Germinal center (tissue), 1 donor: ENCODE measurements at regions not wholly inside any gene's neighbourhood (a gene's known extent, or its start where the extent isn't known, plus 50 kb on each side); places are given as distances from the start of the nearest gene placed in this dataset.
"Not testable (repeated sequence)": the region's sequence is repeated elsewhere in the genome, so short reads cannot be mapped to it uniquely, and the experiment has no call there.

ENCODE experiments used
- DNase-seq: peaks from one replicate; pipeline ENCODE4 v3.0.0; 2012; ENCODE audit warnings: mixed read lengths, low spot score

DNA sequence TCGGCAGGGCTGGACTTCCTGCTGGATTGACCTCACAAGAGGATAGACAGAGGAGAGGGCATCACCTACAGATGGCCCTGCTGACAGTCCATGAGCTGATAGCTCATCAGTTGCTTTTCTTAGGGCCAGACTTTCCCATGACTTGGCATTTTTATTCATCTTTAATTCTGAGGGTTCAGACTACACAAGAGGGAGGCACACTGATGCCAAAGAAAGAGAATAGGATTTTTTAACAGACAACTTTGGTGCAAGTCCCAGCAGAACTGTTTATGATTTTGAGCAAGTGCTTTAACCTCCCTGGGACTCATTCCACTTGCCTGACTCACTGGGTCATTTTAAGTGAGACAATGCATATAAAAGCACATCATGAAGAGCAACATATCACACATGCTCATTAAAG lies 299.2 kb downstream of the INSIG2 start:
- DNase-seq, result no peak

DNA sequence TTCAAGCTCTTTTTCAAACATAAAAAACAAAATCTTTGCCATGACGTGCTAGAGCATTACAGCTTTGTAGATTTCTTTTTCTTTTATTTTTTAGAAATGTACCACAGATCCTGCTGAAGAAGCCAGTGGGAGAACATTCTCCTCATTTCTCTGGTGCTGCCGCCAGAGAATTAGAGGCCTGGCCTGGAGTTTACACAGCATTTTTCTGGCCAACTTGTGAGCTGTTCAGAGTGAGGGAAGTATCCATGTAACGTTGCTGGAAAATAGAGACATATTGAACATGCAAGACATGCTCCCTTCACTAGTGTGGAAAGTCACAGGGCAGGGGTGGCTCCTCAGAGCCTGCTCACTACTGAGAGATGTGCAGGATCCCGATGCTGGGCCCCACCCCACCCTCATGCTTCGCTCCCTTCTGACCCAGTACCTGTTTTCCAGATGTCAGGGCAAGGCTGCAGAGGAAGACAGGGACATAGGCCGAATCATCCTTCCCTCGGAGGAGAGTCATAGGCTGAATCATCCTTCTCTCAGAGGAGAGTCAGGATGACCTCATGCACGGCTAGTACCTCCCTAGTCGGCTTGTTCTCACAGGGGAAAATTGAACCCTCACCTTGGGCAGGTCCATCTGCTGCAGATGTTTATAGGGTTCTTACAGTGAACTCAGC lies 298.5 kb downstream of the INSIG2 start:
- no peak for DNase-seq

DNA sequence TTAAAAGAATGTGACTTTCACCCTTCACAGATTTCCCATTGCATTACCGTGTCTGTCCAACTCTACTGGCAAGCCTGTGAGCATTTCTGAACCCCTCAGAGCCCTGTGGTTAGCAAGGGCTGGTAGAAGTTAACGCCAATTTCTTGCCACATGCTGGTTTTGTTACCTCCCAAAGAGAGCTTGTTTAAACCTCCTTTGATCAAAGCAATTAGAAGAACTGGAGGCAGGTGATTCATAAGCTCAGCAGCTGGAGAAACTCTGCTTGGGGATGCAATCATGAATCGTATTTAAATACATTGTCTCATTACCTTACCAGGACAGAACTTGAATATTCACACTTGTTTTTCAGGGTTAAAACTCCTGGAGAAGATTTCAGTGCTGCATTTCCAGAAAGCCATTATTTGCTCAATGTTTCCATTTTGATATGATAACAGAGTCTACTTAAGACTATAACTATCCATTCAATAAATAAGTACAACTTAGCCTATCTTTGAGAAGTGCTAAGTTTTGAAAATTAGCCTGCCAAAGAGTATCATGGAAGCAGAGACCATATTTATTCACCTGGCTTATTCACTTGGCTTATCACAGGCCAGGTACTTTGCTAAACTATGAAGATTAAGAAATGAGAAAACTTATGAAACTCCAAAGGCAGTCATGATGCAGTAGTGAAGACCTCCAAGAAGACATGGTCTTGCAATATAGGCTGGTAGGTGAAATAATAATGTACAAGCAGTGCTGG lies 292.8 kb downstream of the INSIG2 start:
- DNase-seq, result no peak

DNA sequence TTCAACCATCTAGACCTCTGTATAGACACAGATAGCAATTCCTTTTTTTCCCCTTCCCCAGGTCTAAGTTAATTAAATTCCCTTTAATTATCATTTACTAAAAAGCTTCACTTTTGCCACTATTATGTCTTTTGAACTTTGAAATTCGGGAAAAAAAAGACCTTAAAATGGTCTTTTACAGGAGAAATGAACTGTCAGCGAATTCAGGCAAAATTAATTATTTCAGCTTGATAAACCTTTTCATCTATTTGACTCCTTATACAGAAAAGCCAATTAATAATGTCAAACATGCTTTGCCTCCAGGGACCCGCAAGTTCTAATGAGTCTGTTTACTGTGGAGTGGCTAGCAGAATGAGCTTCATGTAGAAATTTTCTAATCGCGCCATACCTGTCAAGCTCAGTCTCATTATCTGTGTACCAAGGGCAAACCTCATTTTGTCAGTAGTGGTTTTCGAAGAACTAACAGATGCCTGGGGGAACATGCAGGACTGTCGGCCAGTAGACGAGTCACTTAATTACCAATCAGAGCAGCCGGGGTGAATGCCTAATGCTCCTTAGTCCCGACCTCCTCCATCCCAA lies 287.7 kb downstream of the INSIG2 start:
- no peak for DNase-seq

DNA sequence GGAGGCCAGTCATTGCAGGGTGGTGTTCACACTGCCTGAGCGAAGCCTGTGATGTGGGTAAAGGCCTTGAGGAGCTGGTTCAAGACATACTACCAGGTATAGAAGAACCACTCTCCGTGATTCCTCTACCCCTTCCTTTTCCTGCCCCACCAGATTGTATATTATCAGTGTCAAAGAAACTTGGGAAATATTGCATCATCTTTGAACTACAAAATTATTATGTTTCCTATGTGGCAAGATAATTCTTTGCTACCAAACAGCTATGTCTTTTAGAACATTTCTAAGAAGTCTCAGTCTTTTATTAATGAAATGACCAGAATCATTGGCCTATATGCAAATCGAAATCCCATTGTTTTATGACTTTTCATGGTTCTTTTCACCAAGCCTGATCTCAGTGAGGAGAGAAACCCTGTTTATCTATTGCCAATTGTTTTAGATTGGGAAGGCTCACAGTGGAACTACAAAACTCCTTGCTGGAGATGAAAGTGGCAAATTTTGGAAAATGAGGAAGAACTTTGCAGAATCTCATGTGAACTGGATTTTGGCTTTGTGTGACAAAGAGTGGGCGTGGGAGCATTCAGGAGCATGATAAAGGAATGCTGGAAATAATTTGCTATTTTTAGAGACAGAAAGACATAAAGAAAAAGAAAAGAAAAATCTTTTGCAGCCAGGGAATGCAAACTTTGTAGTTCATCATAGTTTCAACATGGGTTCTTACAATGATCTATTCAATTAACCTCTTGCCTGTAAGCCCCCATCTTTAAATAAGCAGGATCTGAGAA lies 286.9 kb downstream of the INSIG2 start:
- DNase-seq, result no peak

DNA sequence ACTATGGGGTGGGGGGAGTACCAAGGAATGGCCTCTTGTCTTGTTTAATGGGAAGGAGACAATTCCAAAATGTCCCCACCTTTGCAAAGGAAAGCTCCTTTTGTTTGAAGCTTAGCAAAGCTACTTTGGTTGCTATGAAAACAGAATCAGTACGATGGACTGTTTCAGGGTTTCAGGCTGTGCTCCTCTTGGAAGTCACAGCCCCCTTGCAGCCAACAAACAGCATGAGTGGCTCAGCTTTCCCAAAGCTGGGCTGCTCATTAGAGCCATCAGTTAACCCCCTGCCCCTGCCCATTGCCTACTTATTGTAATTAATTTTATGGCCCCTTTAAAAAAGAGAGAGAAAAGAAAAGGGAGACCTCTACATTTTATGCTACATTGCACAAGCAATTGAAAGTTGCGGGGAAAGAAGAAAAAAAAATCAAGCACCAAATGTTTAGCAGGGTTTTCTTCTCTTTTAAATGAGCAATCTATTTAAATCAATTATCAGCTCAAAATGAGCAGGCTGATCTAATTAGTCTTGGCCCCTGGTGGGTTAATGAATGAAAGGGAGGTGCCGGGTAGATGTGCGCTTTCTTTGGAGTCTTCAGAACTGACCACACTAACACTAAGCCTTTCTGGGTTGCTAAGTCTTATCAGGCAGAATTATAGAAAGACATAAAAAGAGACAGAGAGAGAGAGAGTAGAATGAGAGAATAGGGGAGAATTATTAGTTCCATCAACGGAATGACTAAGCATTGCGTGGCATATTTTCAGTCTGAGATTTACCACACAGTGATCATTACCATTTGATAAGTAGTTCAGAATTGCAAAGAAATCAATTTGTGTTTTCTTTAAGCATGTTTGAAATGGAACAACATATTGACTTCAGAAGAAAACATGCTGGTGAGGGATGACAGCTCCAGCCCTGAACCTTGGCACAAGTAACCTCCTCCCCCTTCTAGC lies 284.9 kb downstream of the INSIG2 start:
- no peak for DNase-seq

DNA sequence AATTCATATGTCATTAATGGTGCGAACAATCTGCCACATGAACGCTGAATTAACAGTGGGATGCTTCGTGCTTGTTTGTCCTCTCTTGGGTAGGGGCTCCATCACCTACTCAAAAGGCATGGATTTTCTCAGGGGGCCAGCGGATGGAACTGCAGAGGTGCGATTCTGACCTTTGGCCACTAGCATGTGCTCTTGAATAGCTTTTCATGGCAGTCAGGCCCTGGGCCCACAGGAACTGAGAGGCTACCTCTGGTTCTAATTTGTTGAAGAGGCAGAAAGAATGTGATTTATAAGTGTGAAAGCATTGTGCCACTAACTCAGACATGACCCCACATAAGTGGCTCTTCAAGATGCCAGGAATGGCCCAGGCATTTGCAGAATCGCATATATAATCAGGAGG lies 283.2 kb downstream of the INSIG2 start:
- no peak for DNase-seq

DNA sequence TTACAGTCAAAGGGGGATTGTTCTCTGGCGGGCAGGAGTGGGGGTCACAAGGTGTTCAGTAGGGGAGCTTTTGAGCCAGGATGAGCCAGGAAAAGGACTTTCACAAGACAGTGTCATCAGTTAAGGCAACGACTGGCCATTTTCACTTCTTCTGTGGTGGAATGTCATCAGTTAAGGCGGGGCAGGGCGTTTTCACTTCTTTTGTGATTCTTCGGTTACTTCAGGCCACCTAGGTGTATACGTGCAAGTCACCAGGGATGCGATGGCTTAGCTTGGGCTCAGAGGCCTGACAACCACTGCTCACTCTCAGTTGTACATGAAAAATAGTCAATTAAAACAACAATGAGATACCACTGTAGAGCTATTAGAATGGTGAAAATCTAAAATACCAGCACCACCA lies 281.2 kb downstream of the INSIG2 start:
- not testable (repeated sequence) for DNase-seq

DNA sequence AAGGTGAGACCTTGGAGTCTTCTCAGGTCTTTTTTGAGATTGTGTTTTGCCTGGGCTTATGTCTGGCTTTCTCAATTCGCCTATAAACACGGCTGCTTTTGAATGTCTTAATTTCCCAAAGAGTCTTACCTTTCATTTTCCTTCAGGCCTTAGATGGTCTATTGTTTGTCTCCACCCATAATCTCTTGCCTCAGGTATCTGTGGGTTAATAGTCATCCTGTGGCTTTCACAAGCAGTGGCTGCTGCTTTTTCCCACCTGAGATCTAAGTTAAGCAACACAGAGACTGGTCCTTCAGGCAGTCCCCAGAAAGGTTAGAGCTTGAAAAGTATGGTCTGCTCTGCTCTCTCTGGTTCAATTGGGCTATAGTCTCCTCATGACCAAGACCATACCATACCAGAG lies 275.3 kb downstream of the INSIG2 start:
- DNase-seq, result no peak

DNA sequence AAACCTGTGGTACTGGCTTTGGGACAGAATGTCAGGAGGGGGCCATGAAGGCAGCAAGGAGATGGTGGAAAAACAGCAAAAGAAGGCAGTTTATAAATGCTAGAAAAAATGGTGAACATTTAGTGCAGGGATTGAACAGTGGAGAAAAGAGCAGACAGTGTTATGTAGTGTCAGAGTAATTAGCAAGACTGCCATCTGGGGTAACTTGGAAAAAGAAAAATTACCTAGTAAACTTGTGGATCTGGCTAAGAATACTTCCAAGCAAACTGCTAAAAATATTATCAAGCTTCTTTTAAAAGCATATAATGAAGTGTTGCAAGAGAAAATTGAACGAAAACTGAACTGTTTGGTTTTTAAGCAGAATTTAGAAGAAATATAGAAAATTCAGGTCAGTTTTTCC lies 267.8 kb downstream of the INSIG2 start:
- DNase-seq, result no peak

DNA sequence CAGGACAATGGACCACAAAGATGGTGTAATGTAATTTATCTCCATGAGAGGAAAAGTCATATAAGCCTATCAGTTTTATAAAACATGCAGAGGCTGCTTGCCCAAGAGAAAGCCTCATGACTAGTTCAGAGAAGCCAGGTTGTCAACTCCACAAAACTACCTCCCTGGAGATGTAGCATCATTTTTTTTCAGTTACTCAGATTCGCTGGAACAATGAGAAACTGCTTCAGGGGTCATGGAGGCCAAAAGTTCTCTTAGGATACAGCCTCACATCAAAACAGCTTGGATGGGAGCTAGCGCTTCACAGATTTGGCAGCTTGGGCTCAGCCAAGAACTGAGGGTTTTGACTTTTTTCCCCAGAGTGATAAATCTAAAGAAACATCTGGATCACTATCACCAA lies 263.5 kb downstream of the INSIG2 start:
- DNase-seq, result no peak

DNA sequence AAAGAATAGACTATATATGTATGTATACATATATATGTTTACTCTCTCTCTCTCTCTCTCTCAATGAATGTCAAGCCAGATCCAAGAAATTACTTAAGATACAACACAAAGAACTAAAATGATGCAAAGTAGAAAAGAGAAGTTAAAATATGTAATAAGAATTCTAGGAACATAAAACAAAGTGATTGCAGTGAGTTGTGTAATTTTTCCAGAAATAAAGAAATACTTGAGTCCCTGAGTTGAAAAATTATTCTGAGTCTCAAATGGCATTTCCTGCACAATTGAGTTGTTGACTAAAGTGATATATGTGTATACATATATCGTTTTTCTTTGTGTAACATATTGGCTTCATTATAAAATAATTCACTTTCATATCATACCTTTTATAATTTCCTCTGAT lies 262.4 kb downstream of the INSIG2 start:
- no peak for DNase-seq

DNA sequence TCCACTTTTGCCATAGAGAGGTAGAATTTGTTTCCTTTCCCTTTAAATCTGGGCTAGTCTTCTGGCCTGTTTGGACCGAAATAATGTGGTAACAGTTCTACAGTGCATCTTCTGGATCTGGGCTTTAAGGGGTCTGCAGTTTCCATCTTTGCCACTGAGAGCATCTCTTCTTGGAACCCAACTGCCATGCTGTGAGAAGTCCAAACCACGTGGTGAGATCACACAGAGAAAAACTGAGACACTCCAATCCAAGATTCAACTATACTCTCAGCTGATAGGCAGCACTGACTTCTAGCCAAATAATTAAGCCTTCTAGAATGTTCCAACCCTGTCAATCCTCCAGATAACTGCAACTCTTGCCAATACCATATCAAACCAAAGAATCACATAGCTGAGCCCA lies 261.1 kb downstream of the INSIG2 start:
- DNase-seq, result no peak

DNA sequence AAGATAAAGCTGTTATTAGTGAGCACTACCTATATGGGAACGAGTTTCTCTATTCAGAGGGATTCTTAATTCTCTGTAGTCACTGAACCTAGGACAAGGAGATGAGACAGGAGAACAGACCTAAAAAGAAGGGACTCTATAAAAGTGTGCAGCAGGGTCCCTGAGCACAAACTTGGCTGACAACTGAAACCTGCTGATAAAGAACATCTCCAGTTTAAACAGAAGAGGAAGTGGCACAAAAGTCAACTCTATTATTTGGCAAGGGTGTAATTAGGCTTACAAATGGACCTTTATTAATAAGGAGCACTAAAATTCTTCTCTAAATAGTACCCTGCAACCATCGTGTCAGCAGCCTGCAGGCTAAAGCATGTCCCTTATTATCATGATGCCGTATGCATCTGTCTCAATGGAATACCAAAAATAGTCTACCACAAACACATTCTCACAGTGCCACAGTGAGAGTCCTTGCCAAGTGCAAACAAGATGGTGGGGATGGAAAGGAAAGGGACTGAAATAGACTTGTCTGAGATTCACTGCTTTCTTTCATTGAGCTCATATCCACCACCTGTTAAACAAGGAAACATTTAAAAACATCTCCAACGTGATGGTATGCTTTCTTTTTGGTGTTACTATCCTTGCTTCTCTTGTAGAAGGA lies 260.2 kb downstream of the INSIG2 start:
- no peak for DNase-seq

DNA sequence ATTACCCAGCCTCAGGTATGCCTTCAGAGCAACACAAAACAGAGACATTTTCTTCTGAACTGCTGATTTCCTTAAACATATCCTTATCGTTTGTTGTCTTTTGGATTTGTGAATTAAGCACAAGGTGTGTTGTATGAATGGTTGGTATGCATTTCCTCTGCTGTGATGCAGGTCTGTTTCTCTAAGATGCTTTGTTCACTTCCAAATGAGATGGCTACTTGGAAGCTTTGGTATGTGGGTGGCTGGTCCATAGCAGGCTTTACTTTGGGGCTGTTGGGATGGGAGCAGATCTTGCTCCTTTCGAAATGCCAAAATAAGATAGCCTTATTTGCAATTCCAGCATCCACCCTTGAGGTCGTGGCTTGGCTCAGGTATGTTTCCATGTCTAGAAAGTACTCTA lies 257.2 kb downstream of the INSIG2 start:
- no peak for DNase-seq

DNA sequence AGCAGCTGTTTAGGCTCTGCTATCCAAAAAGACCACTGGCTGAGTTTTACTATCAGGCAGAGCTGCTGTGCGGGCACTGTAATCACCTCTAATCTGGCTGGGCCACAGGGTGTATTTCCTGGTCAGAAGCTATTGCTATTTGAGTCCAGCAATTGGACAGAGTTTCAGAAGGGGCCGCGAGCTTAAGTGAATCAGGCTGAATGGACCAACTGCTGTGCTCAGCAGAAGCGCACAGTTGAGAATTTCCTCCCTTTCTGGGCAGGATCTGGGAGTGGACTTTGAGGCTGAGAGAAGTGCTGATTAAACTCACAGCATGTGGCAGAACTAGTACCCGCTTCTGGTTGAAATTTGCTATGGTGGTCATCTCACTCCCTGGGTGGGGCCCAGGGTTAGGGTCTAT lies 251.8 kb downstream of the INSIG2 start:
- DNase-seq, result no peak

DNA sequence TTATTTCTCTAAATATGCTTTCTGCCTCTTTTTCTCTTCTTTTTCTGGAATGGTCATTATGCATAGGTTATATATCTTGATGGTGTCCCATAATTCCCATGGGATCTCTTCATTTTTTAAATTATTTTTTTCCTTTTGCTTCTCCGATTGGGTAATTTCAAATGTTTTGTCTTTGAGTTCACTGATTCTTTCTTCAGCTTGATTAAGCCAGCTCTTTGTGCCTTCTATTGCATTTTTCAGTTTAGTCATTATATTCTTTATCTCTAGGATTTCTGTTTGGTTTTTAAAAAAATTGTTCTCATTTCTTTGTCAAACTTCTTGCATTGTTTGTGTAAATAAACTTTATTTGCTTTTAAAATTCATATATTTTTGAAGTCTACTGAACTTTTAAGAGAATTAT lies 251.1 kb downstream of the INSIG2 start:
- DNase-seq, result no peak

DNA sequence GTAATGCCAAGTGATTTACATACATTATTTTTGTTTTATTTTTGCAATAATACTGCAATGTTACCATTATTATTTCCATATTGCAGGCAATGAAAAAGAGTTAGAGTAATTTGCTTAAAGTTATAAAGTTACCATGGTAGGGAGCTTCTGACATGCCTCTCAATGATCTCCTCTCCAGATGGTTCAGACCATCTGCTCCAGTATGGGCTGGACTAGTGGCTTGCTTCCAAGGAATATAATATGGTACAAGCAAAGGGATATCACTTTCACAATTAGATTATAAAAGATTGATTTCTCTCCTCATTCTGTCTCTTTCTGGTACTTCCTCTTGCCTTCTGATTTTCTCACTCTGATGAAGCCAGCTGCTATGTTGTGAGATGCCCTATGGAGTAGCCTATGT lies 245.4 kb downstream of the INSIG2 start:
- DNase-seq, result no peak

DNA sequence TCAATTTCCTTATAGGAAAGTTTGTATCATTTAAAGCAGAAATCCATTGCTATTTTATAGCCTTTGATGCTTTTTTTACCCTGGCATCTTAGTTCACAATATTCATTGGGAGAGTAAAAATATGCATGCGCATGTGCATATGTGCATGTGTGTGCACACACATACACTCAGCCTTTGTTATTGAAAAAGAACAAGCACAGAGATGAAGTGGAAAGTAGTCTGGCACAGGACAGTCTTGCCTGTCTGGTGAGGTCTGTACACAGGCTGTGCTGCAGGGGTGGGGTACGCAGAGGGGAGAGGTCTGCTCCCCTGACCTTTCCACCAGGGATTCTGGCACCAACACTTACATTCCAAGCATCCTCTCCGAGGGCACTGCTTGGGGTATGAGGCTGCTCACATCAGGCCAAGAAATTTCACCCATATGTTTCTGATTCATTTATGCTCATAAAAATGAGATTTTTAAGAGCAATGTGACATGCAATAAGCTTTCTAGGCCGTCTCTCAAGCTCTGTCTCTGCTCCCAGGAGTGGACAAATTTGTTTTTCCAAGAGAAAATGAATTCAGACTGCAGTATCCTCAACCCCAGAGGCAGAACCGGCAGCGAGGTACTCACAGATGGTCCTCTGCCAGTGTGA lies 237.2 kb downstream of the INSIG2 start:
- no peak for DNase-seq

DNA sequence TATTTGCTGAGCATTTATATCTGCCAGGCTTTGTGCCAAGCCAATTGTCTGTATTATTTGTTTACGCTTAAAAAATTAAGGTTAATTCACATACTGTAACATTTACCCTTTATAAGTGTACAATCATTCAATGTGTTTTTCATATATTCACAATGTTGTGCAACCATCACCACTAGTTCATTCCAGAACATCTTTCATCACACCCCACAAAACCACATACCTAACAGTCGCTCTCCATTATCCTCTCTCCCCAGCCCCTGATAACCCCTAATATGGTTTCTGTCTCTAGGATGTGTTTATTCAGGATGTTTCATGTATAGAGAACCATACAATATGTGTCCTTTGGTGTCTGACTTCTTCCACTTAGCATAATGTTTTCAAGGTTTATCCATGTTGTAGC lies 234.1 kb downstream of the INSIG2 start:
- DNase-seq, result no peak
